ENCODE measurements at regions not wholly inside any gene's neighbourhood (a gene's known extent, or its start where the extent isn't known, plus 50 kb on each side); places are given as distances from the start of the nearest gene placed in this dataset.
A peak's percentile ranks its signal among the peaks of the same experiment; 100 is the strongest.

DNA sequence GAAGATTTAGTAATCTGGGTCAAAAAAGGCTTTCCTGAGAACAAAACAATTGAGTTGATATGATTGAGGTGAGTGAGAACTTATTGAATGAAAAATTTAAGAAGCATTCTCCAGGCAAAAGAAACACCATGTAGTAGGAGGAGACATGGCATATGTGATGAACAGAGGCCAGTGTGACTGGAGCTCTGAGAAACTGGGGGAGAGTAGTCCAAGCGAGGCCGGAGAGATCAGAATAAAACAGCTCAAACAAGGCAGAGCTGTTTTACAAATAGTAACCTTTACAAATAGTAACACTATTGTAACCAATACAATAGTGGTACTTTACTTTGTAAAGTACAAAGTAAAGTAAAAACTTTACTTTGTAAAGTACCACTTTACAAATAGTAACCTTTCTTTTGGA lies 1159.1 kb downstream of the PCDH9 start:
- DNase-seq (ENCODE audit: low read depth) = no peak

DNA sequence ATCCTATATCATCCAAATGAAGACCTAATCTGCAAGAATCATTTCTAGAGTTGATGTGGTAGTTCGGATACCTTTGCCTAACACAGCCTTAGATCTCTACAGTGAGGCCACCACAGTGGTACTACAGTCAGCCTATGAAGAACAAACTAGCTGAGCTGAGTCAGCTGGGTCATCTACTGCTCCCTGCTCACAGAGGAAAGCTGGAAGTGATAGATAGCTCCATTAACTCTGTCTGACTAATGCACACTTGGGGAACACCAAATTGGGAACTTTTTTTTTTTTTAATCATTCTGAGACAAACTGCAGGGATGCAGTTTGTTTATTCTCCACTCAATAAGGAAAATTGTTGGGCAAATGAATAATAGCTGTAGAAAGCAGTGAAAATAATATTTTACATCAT lies 1160.6 kb downstream of the PCDH9 start:
- peak; percentile 37 for DNase-seq (ENCODE audit: low read depth)

DNA sequence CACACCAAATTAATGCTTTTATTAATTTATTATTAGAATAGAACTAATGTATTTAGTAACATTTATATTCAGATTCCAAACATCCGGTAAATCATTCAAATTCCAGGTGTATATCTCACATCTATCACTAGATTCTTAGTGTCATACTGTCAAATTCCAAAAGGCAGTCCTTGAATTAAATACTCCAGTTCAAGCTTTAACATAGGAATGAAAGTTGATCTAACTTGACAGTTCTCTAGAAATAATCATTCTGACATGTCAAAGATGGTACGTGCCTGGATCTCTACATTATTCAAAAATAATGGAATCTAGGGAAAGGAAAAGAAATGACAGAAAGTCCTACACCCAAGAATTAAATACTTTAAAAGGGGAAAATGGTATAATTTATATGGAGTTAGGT lies 1161.5 kb downstream of the PCDH9 start:
- no peak for DNase-seq (ENCODE audit: low read depth)

DNA sequence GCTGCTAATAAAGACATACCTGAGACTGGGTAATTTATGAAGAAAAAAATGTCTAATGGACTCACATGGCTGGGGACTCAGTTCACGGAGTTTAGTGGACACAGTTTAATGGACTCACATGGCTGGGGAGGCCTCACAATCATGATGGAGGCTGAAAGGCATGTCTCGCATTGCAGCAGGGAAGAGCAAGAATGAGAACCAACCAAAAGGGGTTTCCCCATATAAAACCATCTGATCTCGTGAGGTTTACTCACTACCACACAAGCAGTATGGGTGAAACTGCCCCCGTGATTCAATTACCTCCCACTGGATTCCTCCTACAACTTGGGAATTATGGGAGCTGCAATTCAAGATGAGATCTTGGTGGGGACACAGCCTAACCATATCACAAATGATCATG lies 1181.2 kb downstream of the PCDH9 start:
- peak; percentile 23 for DNase-seq (ENCODE audit: low read depth)

DNA sequence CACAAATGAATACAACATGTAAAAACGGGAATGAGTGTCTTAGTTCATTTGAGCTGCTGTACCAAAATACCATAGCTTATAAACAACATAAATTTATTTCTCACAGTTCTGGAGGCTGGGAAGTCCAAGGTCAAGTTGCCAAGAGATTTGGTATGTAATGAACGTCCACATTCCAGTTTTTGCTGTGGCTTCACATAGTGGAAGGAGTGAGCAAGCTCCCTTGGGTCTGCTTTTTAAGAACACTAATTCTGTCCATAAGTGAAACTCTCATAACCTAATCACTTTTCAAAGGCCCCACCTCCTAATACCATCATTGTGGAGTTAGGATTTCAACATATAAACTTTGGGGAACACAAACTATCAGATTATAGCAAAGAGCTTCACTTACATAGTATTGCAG lies 1189.6 kb downstream of the PCDH9 start:
- no peak for DNase-seq (ENCODE audit: low read depth)

DNA sequence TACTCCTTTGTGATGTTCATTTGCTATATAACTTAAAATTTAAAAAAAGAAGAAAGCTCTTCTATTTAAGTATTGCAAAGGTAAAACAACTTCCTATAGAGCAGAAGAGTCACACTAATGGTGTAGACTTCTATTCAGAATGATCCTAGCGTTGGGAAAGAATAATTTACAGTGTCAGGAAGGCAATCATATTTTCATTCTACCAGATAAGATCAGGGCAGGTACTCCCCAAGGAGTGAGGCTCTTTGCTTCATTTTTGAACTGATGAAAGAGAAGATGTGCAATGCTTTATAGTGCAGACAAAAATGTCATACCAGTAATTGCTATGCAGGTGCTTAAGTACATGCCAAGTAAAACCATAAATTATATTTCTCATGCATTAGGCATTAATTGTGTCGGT lies 1193.0 kb downstream of the PCDH9 start:
- no peak for DNase-seq (ENCODE audit: low read depth)

DNA sequence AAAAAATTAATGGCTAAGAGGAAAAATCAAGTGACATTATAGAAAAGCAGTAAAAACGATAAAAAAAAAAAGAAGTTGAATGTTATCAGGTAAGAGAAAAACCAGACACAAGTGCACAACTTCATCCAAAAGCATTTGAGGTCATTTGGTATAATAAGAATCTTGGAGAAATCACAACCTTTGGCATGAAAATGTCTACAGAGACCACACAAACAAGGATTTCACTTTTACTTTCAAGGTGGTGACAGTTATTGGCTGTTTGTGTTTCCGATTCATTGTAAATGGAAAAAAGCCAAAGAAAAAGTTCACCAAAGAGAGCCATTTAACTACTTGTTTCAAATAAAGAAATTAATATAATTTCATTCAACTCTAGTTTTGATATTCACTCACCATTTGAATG lies 1193.5 kb downstream of the PCDH9 start:
- DNase-seq (ENCODE audit: low read depth) = no peak

DNA sequence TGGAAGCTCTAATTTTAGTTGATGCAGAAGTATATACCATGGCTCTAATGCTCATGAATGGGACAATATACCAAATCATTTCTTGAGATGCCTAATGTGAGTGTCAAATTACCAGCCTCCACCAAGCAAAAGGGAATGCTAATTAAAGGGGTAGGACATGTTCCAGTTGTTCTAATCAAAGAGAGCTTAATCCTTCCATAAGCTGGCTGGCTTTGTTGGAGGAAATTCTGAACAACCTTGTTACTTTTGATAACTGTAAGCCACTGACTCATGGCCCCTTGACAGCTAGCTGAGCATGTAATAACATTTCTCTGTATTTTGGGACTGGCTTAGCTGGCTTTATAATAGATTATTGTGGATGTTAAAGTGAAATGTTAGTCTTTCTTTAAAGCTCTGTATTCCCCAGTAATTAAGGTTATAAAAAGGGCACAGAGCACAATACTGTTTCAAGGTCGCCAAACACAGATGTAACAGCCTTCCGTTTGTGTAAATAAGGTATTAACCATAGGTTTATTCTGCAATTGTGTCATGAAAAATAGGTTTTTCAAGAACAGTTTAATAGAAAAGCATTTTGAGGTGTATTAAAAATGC lies 1194.0 kb downstream of the PCDH9 start:
- DNase-seq (ENCODE audit: low read depth) = peak; percentile 67

DNA sequence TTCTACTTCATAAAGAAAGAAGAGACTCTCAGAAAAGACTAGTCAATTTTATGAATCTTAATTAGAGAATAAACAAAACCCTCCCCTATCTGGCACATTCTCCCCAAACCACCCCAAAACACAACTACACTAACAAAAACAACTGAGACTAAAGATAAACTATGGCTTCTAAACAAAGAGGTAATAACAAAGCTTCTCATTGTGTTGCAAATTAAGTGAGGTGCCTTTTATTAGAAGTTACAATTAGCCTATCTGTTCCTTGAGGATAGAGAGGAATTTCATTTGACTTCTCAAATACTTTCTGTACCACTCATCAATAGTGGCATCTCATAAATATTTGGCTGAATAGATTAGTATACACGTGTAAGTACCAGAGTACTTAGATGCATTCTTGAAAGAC lies 1196.2 kb downstream of the PCDH9 start:
- DNase-seq (ENCODE audit: low read depth) = no peak

DNA sequence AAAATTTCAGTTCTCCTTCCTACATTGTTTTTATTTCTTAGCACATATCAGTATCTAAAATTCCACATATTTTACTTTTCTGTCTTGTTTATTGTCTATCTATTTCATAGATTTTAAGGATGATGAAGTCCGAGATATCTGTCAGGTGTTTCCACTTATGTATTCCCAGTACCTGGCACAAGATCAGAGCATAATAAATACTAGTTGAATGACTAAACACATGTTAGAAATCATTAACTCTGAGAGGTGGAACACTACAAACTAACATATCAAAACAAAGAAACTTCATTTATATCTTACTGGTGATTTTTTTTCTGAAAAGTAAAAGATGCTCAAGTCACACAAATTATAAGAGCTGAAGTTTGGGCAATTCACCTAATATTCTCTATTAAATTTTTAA lies 1208.3 kb downstream of the PCDH9 start:
- DNase-seq (ENCODE audit: low read depth) = no peak

DNA sequence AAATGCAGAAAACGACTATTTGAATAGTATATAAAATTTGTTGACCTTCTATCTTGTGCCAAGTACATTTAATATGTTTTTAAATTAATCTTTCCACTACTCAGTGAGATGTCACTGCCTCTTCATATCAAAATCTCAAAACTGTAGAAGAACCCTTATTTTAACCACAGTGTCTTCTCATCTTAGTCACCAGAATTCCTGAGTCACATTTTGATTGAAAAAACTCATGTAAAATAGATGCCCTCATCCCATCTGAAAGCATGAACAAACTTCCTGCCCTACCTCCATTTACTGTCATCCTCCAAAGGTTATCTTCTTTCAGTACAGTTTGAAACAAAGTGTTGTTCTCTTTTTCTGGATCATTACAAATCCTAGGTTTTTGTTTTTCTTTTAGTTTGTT lies 1215.4 kb downstream of the PCDH9 start:
- DNase-seq (ENCODE audit: low read depth) = no peak

DNA sequence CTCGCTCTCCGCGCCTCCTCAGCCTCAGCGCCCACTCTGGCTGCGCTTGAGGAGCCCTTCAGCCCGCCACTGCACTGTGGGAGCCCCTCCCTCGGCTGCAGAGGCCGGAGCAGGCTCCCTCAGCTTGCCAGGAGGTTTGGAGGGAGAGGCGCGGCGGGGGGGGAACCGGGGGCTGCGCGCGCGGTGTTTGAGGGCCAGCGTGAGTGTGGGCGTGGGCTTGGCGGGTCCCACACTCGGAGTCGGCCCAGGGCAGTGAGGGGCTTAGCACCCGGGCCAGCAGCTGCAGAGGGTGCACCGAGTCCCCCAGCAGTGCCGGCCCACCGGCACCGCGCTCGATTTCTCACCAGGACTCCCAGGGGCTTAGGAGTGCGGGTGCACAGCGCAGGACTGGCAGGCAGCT lies 1220.9 kb downstream of the PCDH9 start:
- no peak for DNase-seq (ENCODE audit: low read depth)

DNA sequence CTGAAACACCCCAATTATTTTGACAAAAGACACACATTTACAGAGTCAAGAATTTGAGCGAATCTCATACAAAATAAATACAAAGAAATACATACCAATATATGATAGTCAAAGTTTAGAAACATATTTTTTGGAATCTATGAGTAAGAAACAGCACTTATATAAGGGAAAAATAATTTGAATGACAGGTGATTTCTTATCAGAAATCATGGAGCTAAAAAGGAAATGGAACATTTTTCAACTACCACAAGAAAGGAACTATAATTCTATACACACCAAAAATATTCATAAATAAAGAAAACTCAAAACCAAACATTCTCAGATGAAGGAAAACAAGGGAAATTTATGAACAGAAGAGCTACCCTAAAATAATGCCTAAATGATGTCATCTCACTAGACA lies 1226.6 kb downstream of the PCDH9 start:
- DNase-seq (ENCODE audit: low read depth) = peak; percentile 2

DNA sequence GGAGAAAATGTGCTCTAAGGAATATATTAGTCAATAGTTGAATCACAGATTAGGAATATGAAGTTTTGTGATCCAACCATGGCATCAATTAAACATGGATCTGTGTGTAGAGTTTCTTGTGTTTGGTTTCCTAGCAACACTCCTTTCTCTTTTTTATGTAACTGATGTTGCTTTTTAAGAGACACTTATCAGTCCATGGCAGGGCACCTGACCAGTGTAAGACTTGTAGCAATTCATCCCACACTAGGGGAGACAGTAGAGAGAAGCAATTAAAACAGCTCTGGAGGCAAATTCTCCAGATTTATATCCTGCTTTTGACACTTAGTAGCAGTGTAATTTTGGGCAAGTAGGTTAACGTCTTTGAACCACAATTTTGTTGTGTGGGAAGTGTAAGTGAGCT lies 1229.0 kb downstream of the PCDH9 start:
- no peak for DNase-seq (ENCODE audit: low read depth)

DNA sequence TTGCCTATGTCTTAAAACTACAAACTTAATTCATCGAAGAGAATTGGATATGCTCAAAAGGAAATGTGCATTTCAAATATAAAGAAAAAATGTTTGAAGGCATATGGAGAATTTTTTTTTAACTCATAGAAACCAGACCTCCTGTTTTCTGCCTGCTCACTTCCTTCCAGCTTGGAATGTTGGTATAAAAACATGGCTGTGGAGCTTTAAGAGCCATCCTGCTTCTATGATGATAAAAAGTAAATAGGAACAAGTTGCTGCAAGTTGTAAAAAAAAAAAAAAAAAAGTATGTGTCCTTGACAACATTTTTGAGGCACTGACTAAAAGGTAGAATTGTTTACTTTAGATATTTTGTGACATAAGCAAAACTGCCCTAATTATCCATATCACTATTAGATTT lies 1230.7 kb downstream of the PCDH9 start:
- no peak for DNase-seq (ENCODE audit: low read depth)

DNA sequence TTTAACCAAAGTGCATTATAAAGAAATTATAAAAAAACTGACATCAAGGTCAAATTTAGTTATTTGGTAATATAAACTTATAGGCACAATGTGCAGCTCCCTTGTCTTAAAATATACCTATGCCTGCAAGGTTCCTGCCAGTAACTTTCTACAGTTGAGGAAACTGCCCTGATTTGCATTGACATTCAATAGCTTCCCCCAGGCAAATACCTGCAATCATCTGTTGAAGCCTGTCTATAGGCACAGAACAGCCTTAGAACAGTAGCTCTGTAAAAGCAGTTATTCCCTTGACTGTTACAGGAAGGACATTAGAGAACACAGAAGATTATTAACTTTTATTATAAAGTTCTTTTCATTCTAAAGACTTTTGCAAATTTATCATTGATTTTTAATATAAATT lies 1239.5 kb downstream of the PCDH9 start:
- DNase-seq (ENCODE audit: low read depth) = no peak

DNA sequence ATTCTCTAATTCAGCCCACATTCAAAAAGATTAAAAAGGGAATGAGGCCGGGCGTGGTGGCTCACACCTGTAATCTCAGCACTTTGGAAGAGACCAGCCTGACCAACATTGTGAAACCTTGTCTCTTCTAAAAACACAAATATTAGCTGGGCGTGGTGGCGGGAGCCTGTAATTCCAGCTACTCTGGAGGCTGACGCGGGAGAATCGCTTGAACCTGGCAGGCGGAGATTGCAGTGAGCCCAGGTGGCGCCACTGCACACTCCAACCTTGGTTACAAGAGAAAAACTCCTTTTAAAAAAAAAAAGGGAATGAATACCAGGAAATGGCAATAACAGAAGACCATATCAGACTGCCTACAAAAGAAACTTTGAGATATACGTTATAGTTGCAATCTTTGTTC lies 1244.5 kb downstream of the PCDH9 start:
- DNase-seq (ENCODE audit: low read depth) = no peak

DNA sequence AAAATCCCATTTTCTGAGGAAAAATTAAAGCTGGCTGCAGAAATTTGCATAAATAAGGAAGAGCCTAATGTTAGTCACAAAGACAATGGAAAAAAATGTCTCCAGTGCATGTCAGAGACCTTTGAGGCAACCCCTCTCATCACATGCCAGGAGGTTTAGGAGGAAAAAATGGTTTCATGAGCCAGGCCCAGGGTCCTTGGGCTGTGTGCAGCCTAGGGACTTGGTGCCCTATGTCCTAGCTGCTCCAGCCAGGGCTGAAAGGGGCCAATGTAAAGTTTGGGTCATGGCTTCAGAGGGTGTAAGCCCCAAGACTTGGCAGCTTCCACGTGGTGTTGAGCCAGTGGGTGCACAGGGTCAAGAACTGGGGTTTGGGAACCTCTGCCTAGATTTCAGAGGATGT lies 1252.6 kb downstream of the PCDH9 start:
- no peak for DNase-seq (ENCODE audit: low read depth)

DNA sequence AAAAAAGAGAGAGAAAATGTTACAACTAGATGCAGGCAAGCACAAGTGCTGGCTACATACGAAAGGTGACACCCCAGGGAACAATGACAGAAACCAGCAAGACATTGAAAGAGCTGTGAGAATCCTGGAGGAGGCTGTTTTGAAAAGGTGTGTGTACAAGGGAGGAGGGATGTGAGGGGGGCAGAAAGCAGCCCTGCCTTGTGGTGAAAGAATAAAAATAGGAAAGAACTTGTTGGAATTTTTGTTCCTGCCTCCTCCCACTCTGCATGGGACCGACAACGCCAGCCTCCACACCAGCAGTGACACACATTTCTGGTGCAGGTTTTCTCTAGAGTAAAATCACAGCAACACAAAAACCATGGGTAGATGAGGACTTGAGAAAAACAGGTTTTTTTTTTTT lies 1258.6 kb downstream of the PCDH9 start:
- DNase-seq (ENCODE audit: low read depth) = no peak

DNA sequence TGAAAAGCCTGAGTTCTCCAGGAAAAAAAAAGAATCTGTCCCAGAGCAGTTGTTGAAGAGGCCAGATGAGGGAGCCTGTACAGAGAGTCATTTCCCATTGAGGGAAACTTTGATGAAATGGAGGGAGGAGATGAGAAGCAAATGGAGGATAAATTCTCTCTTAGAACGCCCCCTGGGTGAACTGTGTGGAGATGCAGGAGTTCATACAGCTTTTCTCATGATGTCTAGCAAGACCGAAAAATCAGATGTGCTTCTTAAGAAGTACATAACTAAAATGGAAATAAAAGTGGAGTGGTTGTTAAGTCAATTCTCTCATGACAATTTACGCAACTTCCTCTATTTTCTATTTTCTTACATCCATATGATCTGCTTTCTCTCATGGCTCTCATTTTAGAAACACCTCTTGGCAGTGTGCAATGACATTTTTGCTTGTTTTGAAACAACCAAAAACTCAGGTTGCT lies 1263.1 kb downstream of the PCDH9 start:
- DNase-seq (ENCODE audit: low read depth) = peak; percentile 39

DNA sequence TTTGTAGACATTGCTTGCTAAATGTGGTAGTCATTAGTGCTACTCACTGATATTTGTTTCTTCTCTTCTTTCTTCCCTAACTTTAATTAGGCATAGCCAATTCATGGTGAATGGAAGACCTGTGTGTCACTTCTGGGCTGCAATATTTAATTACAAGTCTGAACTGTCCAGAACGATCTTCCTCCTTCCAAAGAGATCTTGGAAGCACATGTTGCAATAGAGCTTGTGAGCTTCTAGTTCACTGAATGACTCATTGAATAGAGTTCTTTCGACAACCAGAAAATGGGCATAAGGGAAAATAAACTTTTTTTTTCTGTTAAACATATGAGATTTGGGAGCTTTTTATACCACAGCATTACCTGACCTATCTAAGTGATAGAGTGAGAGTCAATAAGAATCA lies 1264.6 kb downstream of the PCDH9 start:
- DNase-seq (ENCODE audit: low read depth) = peak; percentile 71

DNA sequence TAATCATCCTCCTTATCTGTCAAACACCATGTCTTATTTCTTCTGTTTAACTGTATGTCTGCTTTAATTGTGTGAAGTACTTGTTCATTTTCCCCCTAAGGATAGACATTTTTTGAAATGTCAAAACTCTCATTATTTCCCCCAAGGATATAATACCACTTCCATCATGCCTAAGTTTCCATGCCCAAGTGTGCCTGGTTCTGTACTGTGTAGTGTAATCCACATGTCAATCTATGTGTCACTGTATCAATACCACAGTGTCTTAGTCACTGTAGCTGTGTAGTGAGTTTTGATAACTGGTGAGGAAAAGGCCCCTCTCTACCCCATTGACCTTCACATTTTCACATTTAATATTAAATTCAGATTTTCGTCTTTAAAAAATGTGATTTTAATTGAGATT lies 1265.5 kb downstream of the PCDH9 start:
- DNase-seq (ENCODE audit: low read depth) = no peak

DNA sequence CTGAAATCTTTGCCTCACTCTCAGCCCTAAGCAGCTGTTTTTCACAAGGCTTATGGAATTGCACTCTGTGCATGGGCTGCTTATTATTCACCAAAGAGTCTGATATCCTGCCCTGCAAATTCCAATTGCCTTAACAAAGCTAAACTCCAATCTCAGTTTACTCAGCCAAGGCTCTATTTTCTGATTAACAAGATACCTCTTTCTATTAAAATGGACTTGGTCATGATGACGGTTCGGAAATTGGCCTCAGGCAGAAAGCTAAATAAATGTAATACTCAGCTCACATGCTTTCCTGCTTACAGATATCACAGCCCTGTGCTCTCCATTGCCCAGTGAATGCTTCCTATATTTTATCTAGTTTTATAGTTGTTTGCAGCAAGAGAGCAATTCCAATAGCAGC lies 1270.8 kb downstream of the PCDH9 start:
- no peak for DNase-seq (ENCODE audit: low read depth)

DNA sequence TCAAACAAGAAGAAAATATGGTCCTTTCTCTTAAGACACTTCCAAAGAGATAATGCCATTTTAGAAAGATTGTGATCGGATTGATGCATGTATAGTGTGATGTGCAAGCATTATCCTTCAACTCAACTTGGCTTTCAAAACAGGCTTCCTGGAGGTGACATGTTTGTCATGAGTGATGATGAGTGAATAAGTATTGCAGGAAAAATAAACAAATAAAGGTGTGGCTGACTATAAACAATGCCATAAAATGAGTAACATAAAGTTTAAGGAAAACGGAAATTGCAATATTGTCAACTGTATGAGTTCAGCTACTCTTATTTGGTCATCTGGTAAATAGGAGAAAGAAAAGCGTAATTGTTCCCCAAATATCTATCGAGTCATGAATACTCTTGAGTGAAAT lies 1283.7 kb downstream of the PCDH9 start:
- no peak for DNase-seq (ENCODE audit: low read depth)

DNA sequence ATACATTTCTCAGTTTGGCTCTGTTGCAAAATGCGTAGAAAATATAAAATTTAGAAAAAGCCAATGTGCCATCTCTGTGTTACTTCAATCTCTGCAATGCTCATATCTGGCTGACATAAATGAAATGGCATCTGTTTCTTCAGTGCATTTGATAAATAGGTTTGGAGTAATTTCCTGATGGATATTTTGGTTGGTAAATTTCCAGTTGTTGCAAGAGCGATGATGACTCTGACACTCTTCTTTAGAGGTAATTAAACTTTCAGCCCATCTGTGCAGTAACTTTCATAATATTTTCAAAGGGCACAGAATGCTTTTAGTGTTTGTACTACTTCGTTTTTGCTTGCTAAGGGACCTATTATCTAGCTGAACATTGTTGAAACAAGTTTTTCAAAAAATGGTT lies 1286.4 kb downstream of the PCDH9 start:
- DNase-seq (ENCODE audit: low read depth) = peak; percentile 33
